ENCODE measurements at regions not wholly inside any gene's neighbourhood (a gene's known extent, or its start where the extent isn't known, plus 50 kb on each side); places are given as distances from the start of the nearest gene placed in this dataset.
"Not testable (repeated sequence)": the region's sequence is repeated elsewhere in the genome, so short reads cannot be mapped to it uniquely, and the experiment has no call there.

DNA sequence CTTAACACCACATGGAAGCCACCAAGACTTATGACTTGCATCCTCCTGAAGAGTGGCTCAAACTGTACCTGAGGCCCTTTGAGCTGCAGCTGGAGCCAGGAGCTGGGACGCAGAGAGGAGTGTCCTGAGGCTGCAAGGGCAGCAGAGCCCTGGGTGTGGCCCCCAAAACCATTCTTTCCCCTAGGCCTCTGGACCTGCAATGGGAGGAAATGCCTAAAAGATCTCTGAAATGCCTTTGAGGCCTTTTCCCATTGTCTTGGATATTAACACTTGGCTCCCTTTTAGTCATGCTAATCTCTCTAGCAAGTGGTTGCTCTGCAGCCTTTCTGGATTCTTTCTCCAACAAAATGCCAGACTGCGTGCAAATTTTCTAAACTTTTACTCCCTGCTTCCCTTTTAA is 156.1 kb downstream of the SLC38A4 start:
- no peak for DNase-seq

GRCh38 chr12:46667551-46667950 is 158.2 kb downstream of the SLC38A4 start:
- DNase-seq: no peak

DNA sequence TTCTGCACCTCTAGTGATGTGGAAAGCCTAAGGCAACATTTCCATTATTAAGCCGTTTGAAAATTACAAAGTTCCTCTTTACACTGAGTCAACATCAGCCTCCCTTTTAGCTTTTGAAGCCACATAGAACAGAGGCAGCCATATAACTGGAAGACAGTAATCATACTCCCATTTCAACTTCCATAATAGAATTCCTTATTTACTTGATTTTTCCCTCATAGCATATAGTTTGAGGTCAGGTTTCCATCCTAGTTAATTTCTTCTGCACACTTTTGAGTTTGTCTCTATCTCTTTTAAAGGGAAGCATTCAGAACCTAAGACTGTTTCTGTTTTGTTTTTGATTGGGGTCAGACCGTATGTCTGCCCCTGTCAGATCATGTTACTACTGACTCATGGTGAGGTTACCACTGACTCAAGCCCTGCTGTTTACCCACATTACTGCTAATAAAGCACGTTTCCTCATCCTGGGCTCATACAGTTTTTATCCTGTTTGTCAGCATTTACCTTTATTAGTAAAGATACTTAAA is 161.0 kb downstream of the SLC38A4 start:
- no peak for DNase-seq

DNA sequence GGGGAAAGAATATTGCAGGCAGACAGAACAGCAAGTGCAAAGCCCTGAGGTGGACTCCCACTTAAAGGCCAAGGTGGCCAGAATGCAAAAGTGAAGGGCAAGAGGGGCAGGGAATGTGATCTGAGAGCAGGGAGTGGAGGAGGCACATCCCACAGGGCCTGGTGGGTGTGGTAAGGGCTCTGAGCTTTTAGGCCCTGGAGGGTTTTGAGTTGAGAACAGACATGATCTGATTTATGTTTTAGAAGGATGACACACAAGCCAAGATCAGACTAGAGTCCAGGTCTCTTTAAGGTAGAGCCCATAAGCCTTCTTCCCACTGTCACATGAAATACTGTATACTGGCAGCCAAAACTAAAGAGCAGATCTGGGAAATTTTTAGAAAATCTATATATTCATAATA is 162.5 kb downstream of the SLC38A4 start:
- no peak for DNase-seq

GRCh38 chr12:46661110-46661845 is 164.5 kb downstream of the SLC38A4 start:
- peak; percentile 65 for DNase-seq

- no peak for DNase-seq
These were observed 165.1 kb downstream of the SLC38A4 start for GRCh38 chr12:46660719-46661109.

- DNase-seq: no peak
These were observed 165.5 kb downstream of the SLC38A4 start for GRCh38 chr12:46660276-46660675.

DNA sequence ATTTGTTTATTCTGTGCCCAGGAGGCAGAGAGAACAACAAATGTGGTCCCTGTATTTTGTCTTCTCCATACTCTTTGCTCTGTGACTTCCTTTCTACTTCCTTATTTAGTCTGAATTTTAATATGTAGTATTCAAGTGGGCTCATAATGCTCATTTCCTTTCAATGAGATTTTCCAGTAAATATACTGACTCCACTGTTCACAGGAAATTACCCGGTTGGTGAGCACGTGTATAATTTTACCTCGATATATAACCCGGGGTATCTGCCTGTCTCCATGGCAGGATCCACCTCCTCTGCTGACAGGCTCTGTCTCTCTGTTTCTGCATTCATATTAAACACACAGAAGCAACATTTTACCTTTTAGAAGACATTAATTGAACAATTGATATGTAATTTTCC is 166.0 kb downstream of the SLC38A4 start:
- no peak for DNase-seq

DNA sequence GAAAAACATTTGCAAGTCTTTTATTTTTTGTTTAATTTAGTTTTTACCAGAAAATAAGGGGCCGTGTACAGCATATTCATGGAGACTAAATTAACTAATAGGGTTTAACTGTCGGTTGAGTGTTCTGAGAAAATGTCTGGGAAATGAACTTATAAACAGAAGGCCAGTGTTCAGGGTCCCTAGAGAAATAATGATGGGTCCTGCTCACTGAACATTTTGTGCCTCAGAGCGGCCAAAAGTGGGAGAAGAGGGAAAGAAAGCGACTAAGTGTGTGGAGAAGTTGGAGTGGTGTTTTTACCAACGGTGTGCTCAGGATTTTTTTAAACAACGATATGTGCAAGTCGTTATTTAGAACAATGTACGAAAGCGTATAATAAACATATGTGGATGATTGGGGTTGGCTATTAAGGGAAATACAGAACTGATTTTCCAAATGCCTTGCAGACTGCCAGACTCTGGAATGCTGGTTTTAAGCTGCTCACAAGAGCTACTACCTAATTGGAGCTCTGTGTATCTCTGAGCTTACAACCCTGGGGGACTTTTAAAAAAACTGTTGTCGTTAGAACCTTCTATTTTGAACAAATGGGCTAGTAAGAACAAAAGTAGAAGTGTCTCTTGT is 166.7 kb downstream of the SLC38A4 start:
- no peak for DNase-seq

DNA sequence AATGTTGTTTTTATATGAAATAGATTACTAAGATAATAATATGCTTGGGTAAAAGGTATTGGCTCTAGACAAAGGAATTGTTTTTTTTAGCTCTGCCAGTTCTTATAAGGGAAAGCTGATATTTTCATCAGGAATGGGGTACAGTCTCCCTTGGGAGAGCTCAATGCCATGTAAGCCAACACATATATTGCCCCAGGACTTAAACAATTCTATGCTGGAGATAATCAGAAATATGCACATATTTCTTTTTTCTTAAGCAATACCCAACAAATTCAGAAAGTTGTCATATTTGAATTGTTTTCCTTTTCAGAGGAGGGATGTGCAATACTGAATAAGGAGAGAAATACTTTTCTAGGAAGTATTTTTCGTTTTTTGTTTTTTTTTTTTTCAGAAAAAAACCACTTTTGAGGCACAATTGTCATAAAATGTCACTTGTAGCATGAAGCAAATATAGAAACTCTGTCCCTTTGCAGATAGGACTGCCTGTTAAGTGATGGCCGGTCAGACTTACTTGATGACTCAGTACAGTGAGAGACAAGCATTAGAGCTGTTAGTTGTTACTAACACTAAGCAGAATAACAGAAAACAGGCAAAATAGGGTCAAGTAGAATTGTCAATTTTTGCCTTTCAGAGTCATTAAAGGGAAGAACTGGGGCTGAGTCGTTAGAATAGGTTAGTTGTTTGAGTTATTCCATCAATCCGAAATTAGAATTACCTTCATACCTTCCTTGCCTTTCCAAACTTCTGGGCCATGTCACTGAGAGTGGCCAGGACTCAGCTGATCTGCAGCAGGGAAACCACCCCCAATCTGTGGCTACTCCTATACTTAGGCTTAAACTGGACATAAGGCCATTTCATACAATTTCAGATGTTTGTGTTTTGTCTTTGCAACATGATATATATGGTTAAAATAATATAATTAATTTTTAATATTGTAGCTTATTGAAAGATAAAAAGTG is 168.1 kb downstream of the SLC38A4 start:
- DNase-seq: no peak

- DNase-seq: not testable (repeated sequence)
These were observed 169.8 kb downstream of the SLC38A4 start for GRCh38 chr12:46655984-46656383.

DNA sequence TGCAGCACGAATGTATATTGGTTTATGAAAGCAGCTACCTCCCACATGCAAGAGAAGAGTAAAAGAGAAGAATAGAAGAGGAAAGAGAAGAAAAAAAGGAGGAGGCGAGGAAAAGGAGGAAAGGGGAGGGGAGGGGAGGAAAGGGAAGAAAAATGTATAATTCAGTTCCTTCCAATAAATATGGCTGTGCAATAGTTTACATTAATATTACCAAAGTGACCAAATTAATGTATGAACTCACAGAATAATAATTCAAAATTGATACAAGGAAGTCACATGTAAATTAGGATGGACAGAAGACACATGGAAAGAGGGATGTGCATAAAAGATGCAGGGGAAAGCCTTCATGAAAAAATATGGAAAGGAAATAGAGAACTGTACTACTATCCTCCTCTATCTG is 172.5 kb downstream of the SLC38A4 start:
- DNase-seq: no peak

- no peak for DNase-seq
These were observed 173.1 kb downstream of the SLC38A4 start for GRCh38 chr12:46652692-46653091.

- no peak for DNase-seq
These were observed 175.1 kb downstream of the SLC38A4 start for GRCh38 chr12:46650688-46651087.

DNA sequence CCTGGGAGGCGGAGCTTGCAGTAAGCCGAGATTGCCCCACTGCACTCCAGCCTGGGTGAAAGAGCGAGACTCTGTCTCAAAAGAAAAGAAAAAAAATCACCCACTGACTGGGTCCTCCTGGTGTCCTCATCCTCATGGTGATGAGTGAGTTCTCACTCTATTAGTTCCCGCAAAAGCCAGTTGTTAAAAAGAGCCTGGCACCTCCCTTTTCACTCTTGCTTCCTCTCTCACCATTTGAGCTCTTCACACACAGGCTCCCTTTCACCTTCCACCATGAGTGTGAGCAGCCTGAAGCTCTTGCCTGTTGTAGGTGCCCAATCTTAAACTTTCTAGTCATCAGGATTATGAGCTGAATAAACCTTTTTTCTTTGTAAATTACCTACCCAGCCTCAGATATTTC is 176.4 kb downstream of the SLC38A4 start:
- DNase-seq: no peak

DNA sequence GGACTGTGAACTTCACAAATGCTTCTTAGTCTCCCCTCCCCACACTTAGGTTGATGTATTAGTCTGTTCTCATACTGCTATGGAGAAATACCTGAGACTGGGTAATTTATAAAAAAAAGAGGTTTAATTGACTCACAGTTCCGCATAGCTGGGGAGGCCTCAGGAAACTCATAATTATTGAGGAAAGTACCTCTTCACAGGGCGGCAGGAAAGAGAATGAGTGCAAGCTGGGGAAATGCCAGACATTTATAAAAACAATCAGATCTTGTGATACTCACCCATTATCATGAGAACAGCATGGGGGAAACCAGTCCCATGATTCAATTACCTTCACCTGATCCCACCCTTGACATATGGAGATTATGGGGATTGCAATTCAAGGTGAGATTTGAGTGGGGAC is 178.8 kb downstream of the SLC38A4 start:
- DNase-seq: no peak

DNA sequence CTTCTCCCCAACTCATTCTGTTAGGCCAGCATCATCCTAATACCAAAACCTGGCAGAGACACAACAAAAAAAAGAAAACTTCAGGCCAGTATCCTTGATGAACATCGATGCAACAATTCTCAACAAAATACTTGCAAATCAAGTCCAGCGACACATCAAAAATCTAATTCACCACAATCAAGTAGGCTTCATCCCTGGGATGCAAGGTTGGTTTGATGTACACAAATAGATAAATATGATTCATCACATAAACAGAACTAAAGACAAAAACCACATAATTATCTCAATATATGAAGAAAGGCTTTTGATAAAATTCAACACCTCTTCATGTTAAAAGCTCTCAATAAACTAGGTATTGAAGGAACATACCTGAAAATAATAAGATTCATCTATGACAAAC is 184.1 kb downstream of the SLC38A4 start:
- DNase-seq: not testable (repeated sequence)

DNA sequence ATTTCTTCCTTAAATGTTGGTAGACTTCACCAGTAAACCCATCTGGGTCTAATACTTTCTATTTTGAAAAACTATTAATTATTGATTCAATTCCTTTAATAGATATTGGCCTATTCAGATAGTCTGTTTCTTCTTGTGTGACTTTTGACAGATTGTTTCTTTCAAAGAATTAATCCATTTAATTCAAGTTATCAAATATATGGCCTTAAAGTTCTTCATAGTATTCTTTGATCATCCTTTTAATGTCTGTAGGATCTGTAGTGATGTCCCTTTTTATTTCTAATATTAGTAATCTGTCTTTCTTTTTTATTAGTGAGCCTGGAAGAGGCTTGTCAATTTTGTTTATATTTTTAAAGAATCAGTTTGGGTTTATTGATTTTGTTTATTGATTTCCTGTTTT is 190.0 kb downstream of the SLC38A4 start:
- DNase-seq: no peak

GRCh38 chr12:46629331-46630229 is 196.2 kb downstream of the SLC38A4 start:
- no peak for DNase-seq

- no peak for DNase-seq
These were observed 197.6 kb downstream of the SLC38A4 start for GRCh38 chr12:46628176-46628575.

DNA sequence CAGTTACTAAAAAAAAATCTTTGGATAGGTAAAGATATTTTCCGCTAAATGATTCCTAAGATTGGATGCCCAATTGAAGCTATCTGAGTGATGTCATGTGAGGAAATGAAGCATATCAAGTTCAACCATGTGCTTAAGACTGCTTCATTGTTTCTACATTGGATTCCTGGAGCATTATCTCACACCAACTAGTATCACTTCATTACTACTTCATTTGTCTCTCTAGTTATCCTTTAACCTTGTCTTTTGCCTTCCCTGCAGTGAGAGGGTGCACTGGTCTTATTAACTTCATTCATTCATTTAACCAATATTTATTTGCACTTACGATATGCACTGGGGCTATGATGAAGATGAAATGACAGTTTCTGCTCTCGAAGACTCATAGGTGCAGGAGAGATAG is 198.1 kb downstream of the SLC38A4 start:
- DNase-seq: no peak

DNA sequence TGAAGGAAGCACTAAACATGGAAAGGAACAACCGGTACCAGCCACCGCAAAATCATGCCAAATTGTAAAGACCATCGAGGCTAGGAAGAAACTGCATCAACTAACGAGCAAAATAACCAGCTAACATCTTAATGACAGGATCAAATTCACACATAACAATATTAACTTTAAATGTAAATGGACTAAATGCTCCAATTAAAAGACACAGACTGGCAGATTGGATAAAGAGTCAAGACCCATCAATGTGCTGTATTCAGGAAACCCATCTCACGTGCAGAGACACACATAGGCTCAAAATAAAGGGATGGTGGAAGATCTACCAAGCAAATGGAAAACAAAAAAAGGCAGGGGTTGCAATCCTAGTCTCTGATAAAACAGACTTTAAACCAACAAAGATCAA is 206.3 kb downstream of the SLC38A4 start:
- DNase-seq: not testable (repeated sequence)
